B cell (primary cell): ENCODE measurements at regions not wholly inside any gene's neighbourhood (a gene's known extent, or its start where the extent isn't known, plus 50 kb on each side); places are given as distances from the start of the nearest gene placed in this dataset.

Source experiments
- ATAC-seq: fragments of 200-7000 bp; cut with Tn5 transposase; one replicate; pipeline ENCODE4 v1.10.0; 2021; ENCODE audit warnings: low read depth, mild to moderate bottlenecking, moderate number of reproducible peaks, moderate library complexity
- CTCF ChIA-PET: fragments of 350-600 bp; sonication (Branson Sonifier 250); formaldehyde crosslinking; loops from one replicate; lab custom pipeline; 2021; ENCODE audit warnings: antibody characterized with exemption, inconsistent platforms; lab: Charles Lee
- POLR2A ChIA-PET: fragments of 350-600 bp; sonication (Branson Sonifier 250); formaldehyde crosslinking; loops from one replicate; lab custom pipeline; 2021; ENCODE audit warnings: antibody characterized with exemption; lab: Charles Lee
- DNase-seq: peaks from one replicate; pipeline ENCODE4 v3.0.0; 2013
- H2AFZ ChIP-seq: 2 replicates; pipeline ENCODE4 v1.6.1; 2012; ENCODE audit warnings: mild to moderate bottlenecking, low read depth, low read length; ENCODE audit not compliant: insufficient read depth, poor library complexity, severe bottlenecking
- H3K27ac ChIP-seq, 2 donors: 1 replicate in 1 of 2; 2 replicates in 1 of 2; pipeline ENCODE4 v1.5.1; 2012 to 2013; ENCODE audit warnings: low read length in 2 of 2, mild to moderate bottlenecking in 2 of 2, moderate library complexity in 1 of 2
- H3K27me3 ChIP-seq, 4 experiments: fragments of 200-600 bp in 1 of 4; sonication (generic) in 1 of 4; replicated peaks in 1 of 4; 1 replicate in 2 of 4; 2 replicates in 2 of 4; pipeline versions ENCODE4 v1.6.1 to v1.7.0; 2013 to 2016; ENCODE audit warnings: low read length in 3 of 4, mild to moderate bottlenecking in 2 of 4, mixed read lengths in 1 of 4, moderate library complexity in 1 of 4; ENCODE audit not compliant: insufficient read depth in 4 of 4, control insufficient read depth in 3 of 4; ENCODE audit errors: control extremely low read depth in 1 of 4
- H3K36me3 ChIP-seq, 2 experiments: replicated peaks in 1 of 2; 1 replicate in 1 of 2; 2 replicates in 1 of 2; pipeline versions ENCODE4 v1.6.1 to v1.7.1; 2013; ENCODE audit warnings: low read length in 1 of 2; ENCODE audit not compliant: insufficient read depth in 2 of 2, control insufficient read depth in 1 of 2; ENCODE audit errors: control extremely low read depth in 1 of 2, extremely low read depth in 1 of 2
- H3K4me1 ChIP-seq, 2 donors: fragments of 200-600 bp in 1 of 2; sonication (generic) in 1 of 2; 1 replicate in 1 of 2; 2 replicates in 1 of 2; pipeline versions ENCODE4 v1.5.1 to v1.6.1; 2013 to 2017; ENCODE audit warnings: low read length in 2 of 2; ENCODE audit not compliant: control insufficient read depth in 2 of 2, insufficient read depth in 2 of 2
- H3K4me2 ChIP-seq: replicated peaks from 2 replicates; pipeline ENCODE3; 2012; ENCODE audit warnings: mild to moderate bottlenecking, low read depth, low read length; ENCODE audit not compliant: poor library complexity, severe bottlenecking
- H3K4me3 ChIP-seq, 5 experiments: fragments of 200-600 bp in 1 of 5; sonication (generic) in 1 of 5; 1 replicate in 3 of 5; 2 replicates in 2 of 5; pipeline versions ENCODE4 v1.5.1 to v1.7.0; 2011 to 2016; ENCODE audit warnings: low read length in 4 of 5, mild to moderate bottlenecking in 4 of 5, low read depth in 2 of 5, control low read depth in 1 of 5, moderate library complexity in 1 of 5; ENCODE audit not compliant: insufficient read depth in 1 of 5; ENCODE audit errors: control extremely low read depth in 1 of 5, extremely low read depth in 1 of 5
- H3K79me2 ChIP-seq: fragments of 200-600 bp; sonication (generic); one replicate; pipeline ENCODE4 v1.6.0; 2016; ENCODE audit warnings: low read length; ENCODE audit not compliant: control insufficient read depth, insufficient read depth
- H3K9ac ChIP-seq: fragments of 200-600 bp; sonication (generic); 2 replicates; pipeline ENCODE4 v1.6.1; 2017; ENCODE audit warnings: mild to moderate bottlenecking, low read length, moderate library complexity
- H3K9me3 ChIP-seq, 3 donors: one replicate each; pipeline versions ENCODE4 v1.6.1 to v1.7.1; 2013; ENCODE audit warnings: low read length in 2 of 3; ENCODE audit not compliant: control insufficient read depth in 2 of 3, insufficient read depth in 1 of 3; ENCODE audit errors: control extremely low read depth in 1 of 3
- H4K20me1 ChIP-seq: 2 replicates; pipeline ENCODE4 v1.6.0; 2012; ENCODE audit warnings: mild to moderate bottlenecking, low read length; ENCODE audit not compliant: insufficient read depth, control insufficient read depth, poor library complexity, severe bottlenecking
- H3K27ac Mint-ChIP-seq: one replicate; pipeline ENCODE4 v1.8.0; 2021; ENCODE audit warnings: mixed read lengths
- H3K27me3 Mint-ChIP-seq: one replicate; pipeline ENCODE4 v1.8.0; 2021; ENCODE audit warnings: mixed read lengths
- H3K4me1 Mint-ChIP-seq: one replicate; pipeline ENCODE4 v1.8.0; 2021; ENCODE audit warnings: mixed read lengths
- H3K4me3 Mint-ChIP-seq: one replicate; pipeline ENCODE4 v1.8.0; 2021; ENCODE audit warnings: mixed read lengths
- H3K9me3 Mint-ChIP-seq: one replicate; pipeline ENCODE4 v1.8.0; 2022; ENCODE audit warnings: mixed read lengths; ENCODE audit not compliant: insufficient read depth
- CTCF ChIP-seq: fragments of 200-600 bp; IDR thresholded peaks from one replicate; pipeline ENCODE4 v1.8.0; 2022; ENCODE audit warnings: antibody characterized with exemption, mild to moderate bottlenecking
- EZH2 ChIP-seq: IDR thresholded peaks from 2 replicates; pipeline ENCODE4 v1.6.1; 2012; ENCODE audit warnings: borderline replicate concordance, low read depth, mild to moderate bottlenecking, moderate library complexity, low read length; ENCODE audit not compliant: insufficient read depth, poor library complexity, severe bottlenecking
- intact Hi-C: fragments of 100-400 bp; cut with micrococcal nuclease; formaldehyde crosslinking; loops from one replicate; pipeline ENCODE4 v1.10.0; 2022

DNA sequence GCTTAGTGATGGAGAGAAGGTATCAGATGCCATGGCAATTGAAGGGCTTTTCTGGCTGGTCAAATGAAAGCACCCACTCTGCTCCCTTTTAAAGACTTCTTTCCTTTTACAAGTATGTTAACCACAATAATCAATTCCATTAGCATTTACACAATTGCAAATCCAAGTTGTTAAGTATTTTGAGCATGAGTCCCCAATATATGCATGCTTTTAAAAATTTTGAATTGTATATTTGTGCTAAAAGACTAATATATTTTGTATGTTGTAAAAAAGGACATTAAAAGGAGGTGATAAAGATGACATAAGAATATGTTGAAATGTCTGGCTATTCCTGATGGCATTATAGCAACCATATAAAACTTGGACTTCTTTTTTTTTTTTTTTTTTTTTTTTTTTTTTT, 639.9 kb upstream of the CPEB2 start:
- Histone ChIP-seq H3K27me3 (no peaks in the 10 kb centered on the region), H3K4me1 (no peaks in the 10 kb centered on the region), H3K9ac (no peak overlapping the region), H3K79me2 (no peaks in the 10 kb centered on the region), H3K9me3 (peaks cover 0 to 3% (median 0%) of the 10 kb centered on the region in 3 donors), H3K36me3 (no peaks in the 10 kb centered on the region), H4K20me1 (no peaks in the 10 kb centered on the region), H3K27ac (no peak overlapping the region), H3K4me2 (no peak overlapping the region), H2AFZ (no peak overlapping the region), H3K4me3 (no peak overlapping the region)
- ATAC-seq (no peak), DNase-seq (no peak)
- ChIA-PET CTCF (no interaction called here), POLR2A (no interaction called here)
- no peak overlapping the region for H3K27ac Mint-ChIP-seq
- peaks cover 5% of the 10 kb centered on the region for H3K4me1 Mint-ChIP-seq
- TF ChIP-seq EZH2 (no peak), CTCF (no peak)
- no peaks in the 10 kb centered on the region for H3K27me3 Mint-ChIP-seq
- H3K4me3 Mint-ChIP-seq, result no peak overlapping the region
- intact Hi-C loops, result no loop called here
- no peaks in the 10 kb centered on the region for H3K9me3 Mint-ChIP-seq

DNA sequence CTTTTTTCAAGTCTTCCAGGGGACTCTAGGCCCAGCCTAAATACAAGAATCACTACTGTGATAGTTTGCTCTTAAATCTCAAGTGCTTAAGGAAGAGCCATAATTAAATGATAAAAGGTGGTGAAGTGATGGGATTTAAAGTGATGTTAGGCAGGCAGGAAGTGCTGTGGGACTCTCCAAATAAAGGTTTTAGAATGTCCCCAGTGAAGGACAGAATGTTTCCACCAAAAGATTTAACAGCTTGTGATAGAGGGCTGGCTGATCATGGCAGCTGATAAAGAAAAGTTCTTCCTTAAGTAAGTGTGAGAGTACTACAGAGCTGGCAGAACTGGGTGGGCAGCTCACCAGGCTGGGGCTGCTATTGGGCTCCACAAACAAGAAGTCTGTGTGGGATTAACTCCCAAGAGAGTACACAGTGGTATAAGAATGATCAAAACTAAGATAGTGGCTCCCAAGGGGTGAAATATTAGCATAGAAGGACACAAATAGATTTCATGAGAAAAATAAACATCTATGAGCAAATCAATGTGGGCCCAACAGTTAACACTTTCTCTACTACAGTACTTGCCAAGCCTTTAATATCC, 637.2 kb upstream of the CPEB2 start:
- H3K4me2 ChIP-seq, result no peak overlapping the region
- H3K4me3 ChIP-seq, result no peak overlapping the region
- no peaks in the 10 kb centered on the region for H3K79me2 ChIP-seq
- Mint-ChIP-seq H3K4me3 (no peak overlapping the region), H3K9me3 (no peaks in the 10 kb centered on the region), H3K4me1 (peaks cover 5% of the 10 kb centered on the region), H3K27me3 (no peaks in the 10 kb centered on the region), H3K27ac (no peak overlapping the region)
- no peaks in the 10 kb centered on the region for H4K20me1 ChIP-seq
- intact Hi-C loops, result no loop called here
- POLR2A ChIA-PET, result no interaction called here
- H3K27ac ChIP-seq, result no peak overlapping the region
- no peak for DNase-seq
- ATAC-seq, result no peak
- H3K4me1 ChIP-seq, result no peaks in the 10 kb centered on the region
- CTCF ChIA-PET, result no interaction called here
- no peak overlapping the region for H3K9ac ChIP-seq
- no peaks in the 10 kb centered on the region for H3K27me3 ChIP-seq
- TF ChIP-seq EZH2, result no peak
- TF ChIP-seq CTCF, result no peak
- no peak overlapping the region for H2AFZ ChIP-seq
- no peaks in the 10 kb centered on the region for H3K36me3 ChIP-seq
- H3K9me3 ChIP-seq, result peaks cover 0 to 3% (median 0%) of the 10 kb centered on the region in 3 donors
